Spleen (tissue), 11 donors: ENCODE measurements at regions not wholly inside any gene's neighbourhood (a gene's known extent, or its start where the extent isn't known, plus 50 kb on each side); places are given as distances from the start of the nearest gene placed in this dataset.

Source experiments
- DNase-seq: peaks from one replicate; pipeline ENCODE4 v3.0.0-alpha.2; 2020
- H3K27ac ChIP-seq, 8 donors: fragments of 200-600 bp; sonication (generic) in 7 of 8; 1 replicate in 4 of 8; 2 replicates in 4 of 8; pipeline versions ENCODE4 v1.5.0 to v1.8.0; 2016 to 2021; ENCODE audit warnings: inconsistent platforms in 4 of 8, mild to moderate bottlenecking in 4 of 8, moderate library complexity in 1 of 8
- H3K27me3 ChIP-seq, 7 donors: fragments of 200-600 bp; sonication (generic) in 6 of 7; replicated peaks in 1 of 7; 1 replicate in 4 of 7; 2 replicates in 3 of 7; pipeline versions ENCODE4 v1.5.0 to v1.8.0; 2016 to 2021; ENCODE audit warnings: inconsistent platforms in 3 of 7, mild to moderate bottlenecking in 1 of 7
- H3K36me3 ChIP-seq, 6 donors: fragments of 200-600 bp; sonication (generic) in 5 of 6; 1 replicate in 4 of 6; 2 replicates in 2 of 6; pipeline versions ENCODE4 v1.5.0 to v1.8.0; 2016 to 2021; ENCODE audit warnings: inconsistent platforms in 2 of 6
- H3K4me1 ChIP-seq, 6 donors: fragments of 200-600 bp; sonication (generic) in 5 of 6; 1 replicate in 3 of 6; 2 replicates in 3 of 6; pipeline versions ENCODE4 v1.5.0 to v1.8.0; 2016 to 2021; ENCODE audit warnings: inconsistent platforms in 3 of 6
- H3K4me3 ChIP-seq, 8 donors: fragments of 200-600 bp; sonication (generic) in 7 of 8; 1 replicate in 4 of 8; 2 replicates in 4 of 8; pipeline versions ENCODE4 v1.5.0 to v1.8.0; 2016 to 2021; ENCODE audit warnings: inconsistent platforms in 4 of 8, mild to moderate bottlenecking in 4 of 8, moderate library complexity in 2 of 8
- H3K9me3 ChIP-seq, 8 donors: fragments of 200-600 bp; sonication (generic) in 7 of 8; 1 replicate in 4 of 8; 2 replicates in 4 of 8; pipeline versions ENCODE4 v1.5.0 to v1.8.0; 2016 to 2021; ENCODE audit warnings: inconsistent platforms in 4 of 8
- CTCF ChIP-seq, 11 experiments: fragments of 200-600 bp in 7 of 11; fragments of 450-650 bp in 4 of 11; sonication (generic) in 4 of 11; IDR thresholded peaks in 8 of 11; conservative IDR thresholded peaks in 3 of 11; 1 replicate in 7 of 11; 2 replicates in 4 of 11; pipeline versions ENCODE4 v1.4.0 to v1.8.0; 2016 to 2021; ENCODE audit warnings: antibody characterized with exemption in 11 of 11, inconsistent platforms in 4 of 11, mild to moderate bottlenecking in 1 of 11
- POLR2A ChIP-seq, 3 donors: fragments of 450-650 bp; IDR thresholded peaks; one replicate each; pipeline ENCODE4 v1.5.1; 2017; ENCODE audit warnings: antibody characterized with exemption in 3 of 3, mild to moderate bottlenecking in 1 of 3
- POLR2AphosphoS5 ChIP-seq, 3 donors: sonication (generic); formaldehyde crosslinking; IDR thresholded peaks; one replicate each; pipeline ENCODE4 v1.5.1; 2017; ENCODE audit warnings: antibody characterized with exemption in 3 of 3
- WGBS, 5 donors: extraction: QIAGEN DNeasy Blood & Tissue Kit in 3 of 5; methylation state at CpG; one replicate each; pipeline versions ENCODE4 v1.1.5 to v1.1.7; 2013 to 2018; 5-methylcytosine and 5-hydroxymethylcytosine counted together
- intact Hi-C: fragments of 100-400 bp; cut with DNase I; formaldehyde crosslinking; loops from one replicate; pipeline ENCODE4 v1.15.0; 2023; ENCODE audit warnings: low total_unique reads
- donor health status: healthy with polysubstance abuse.
- donor health status: DM: no; HTN: no; CAD: no; lungs with moderate emphysema.
- donor health status: DM: no; HTN: no; CAD: no.
- donor health status: Bipolar disorder and iron deficiency.
- donor health status: healthy.
- donor health status: DM: no; HTN: no; CAD: no.
- donor health status: DM: yes; HTN: yes; CAD: no.

- no peak for DNase-seq
- intact Hi-C loops: no loop called here
- Histone ChIP-seq H3K4me1 (no peaks in the 10 kb centered on the region), H3K27me3 (no peaks in the 10 kb centered on the region), H3K27ac (no peak overlapping the region), H3K4me3 (no peak overlapping the region), H3K9me3 (peaks cover 0 to 22% (median 13%) of the 10 kb centered on the region in 8 donors), H3K36me3 (no peaks in the 10 kb centered on the region)
- TF ChIP-seq CTCF (IDR thresholded peaks at IDR 0.05 in 8 of 11, conservative IDR thresholded peaks at IDR 0.05 in 3 of 11) (no peak), POLR2A (IDR thresholded peaks at IDR 0.05) (no peak), POLR2AphosphoS5 (IDR thresholded peaks at IDR 0.05) (no peak)
- WGBS, 5 donors: 61 to 68% (median 66%) methylated on average over 7 of the region's 7 CpGs
These were observed 522.7 kb upstream of the CDH4 start for GRCh38 chr20:60729135-60729900.

GRCh38 chr20:60732322-60732721, 519.7 kb upstream of the CDH4 start:
- intact Hi-C loops: no loop called here
- no peaks in the 10 kb centered on the region for H3K36me3 ChIP-seq
- 39 to 85% (median 52%) methylated on average over 3 of the region's 3 CpGs for WGBS, 5 donors
- no peak for DNase-seq
- no peaks in the 10 kb centered on the region for H3K27me3 ChIP-seq
- no peaks in the 10 kb centered on the region for H3K4me1 ChIP-seq
- no peak overlapping the region for H3K27ac ChIP-seq
- H3K9me3 ChIP-seq: peaks cover 0 to 11% (median 6%) of the 10 kb centered on the region in 8 donors
- TF ChIP-seq CTCF (IDR thresholded peaks at IDR 0.05 in 8 of 11, conservative IDR thresholded peaks at IDR 0.05 in 3 of 11) (no peak), POLR2A (IDR thresholded peaks at IDR 0.05) (no peak), POLR2AphosphoS5 (IDR thresholded peaks at IDR 0.05) (no peak)
- no peak overlapping the region for H3K4me3 ChIP-seq

- DNase-seq: no peak
- no peak overlapping the region for H3K27ac ChIP-seq
- intact Hi-C loops: no loop called here
- no peak for TF ChIP-seq POLR2AphosphoS5 (IDR thresholded peaks at IDR 0.05)
- no peak for TF ChIP-seq CTCF (IDR thresholded peaks at IDR 0.05 in 8 of 11, conservative IDR thresholded peaks at IDR 0.05 in 3 of 11)
- TF ChIP-seq POLR2A (IDR thresholded peaks at IDR 0.05): no peak
- H3K4me1 ChIP-seq: peaks cover 0 to 8% (median 0%) of the 10 kb centered on the region in 6 donors
- H3K9me3 ChIP-seq: peaks cover 0 to 1% (median 0%) of the 10 kb centered on the region in 8 donors
- 76 to 88% (median 83%) methylated on average over 6 of the region's 6 CpGs for WGBS, 5 donors
- H3K27me3 ChIP-seq: no peaks in the 10 kb centered on the region
- no peaks in the 10 kb centered on the region for H3K36me3 ChIP-seq
- H3K4me3 ChIP-seq: no peak overlapping the region
These were observed 504.0 kb upstream of the CDH4 start for GRCh38 chr20:60748086-60748485.

GRCh38 chr20:60749804-60750602, 502.1 kb upstream of the CDH4 start:
- intact Hi-C loops: no loop called here
- Histone ChIP-seq H3K4me1 (peaks cover 0 to 8% (median 0%) of the 10 kb centered on the region in 6 donors), H3K36me3 (no peaks in the 10 kb centered on the region), H3K27ac (no peak overlapping the region), H3K4me3 (no peak overlapping the region), H3K9me3 (no peaks in the 10 kb centered on the region), H3K27me3 (no peaks in the 10 kb centered on the region)
- WGBS, 5 donors: 84 to 92% (median 88%) methylated on average over 11 of the region's 11 CpGs
- TF ChIP-seq CTCF (IDR thresholded peaks at IDR 0.05 in 8 of 11, conservative IDR thresholded peaks at IDR 0.05 in 3 of 11) (no peak), POLR2AphosphoS5 (IDR thresholded peaks at IDR 0.05) (no peak), POLR2A (IDR thresholded peaks at IDR 0.05) (no peak)
- DNase-seq: no peak
